ENCODE measurements at regions not wholly inside any gene's neighbourhood (a gene's known extent, or its start where the extent isn't known, plus 50 kb on each side); places are given as distances from the start of the nearest gene placed in this dataset.
A peak's percentile ranks its signal among the peaks of the same experiment; 100 is the strongest.

DNA sequence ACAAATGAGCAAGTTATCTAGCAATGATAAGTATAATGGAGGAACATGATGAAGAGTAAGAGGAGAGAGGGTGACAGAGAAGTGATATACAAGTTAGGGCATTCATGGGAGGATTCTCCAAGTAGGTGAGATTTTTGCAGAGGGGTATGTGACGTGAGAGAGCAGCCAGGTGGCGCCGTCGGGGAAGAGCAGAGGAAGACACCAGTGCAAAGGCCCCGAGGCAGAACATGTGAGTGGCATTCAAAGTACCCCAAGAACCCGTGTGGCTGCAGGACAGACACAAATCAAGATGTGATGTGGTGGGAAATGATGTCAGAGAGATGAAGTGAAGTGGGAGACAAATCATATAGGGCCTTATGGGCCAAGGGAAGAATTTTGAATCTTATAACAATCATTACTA lies 81.8 kb upstream of the GRM7 start:
- no peak for DNase-seq (ENCODE audit: low spot score)

DNA sequence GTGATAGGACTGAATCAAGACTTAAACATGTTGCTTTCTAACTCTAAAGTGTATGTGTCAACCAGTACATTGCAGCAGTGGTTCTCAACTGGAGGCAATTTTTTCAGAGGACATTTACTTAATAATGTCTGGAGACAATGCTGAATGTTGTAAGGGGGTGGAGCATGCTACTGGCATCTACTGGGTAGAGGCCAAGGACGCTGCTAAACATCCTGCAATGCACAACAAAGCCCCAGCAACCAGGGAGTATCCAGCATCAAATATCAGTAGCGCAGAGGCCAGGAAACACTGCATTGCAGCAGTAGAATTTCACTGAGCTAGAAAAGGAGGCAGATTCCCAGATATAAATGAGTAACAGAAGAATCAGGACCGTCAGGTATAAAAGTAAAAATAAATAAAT lies 79.8 kb upstream of the GRM7 start:
- no peak for DNase-seq (ENCODE audit: low spot score)

GRCh38 chr3:6785726-6786125 lies 75.2 kb upstream of the GRM7 start:
- no peak for DNase-seq (ENCODE audit: low spot score)

- DNase-seq (ENCODE audit: low spot score), result no peak
Measured at GRCh38 chr3:6791161-6791560, 69.8 kb upstream of the GRM7 start.

GRCh38 chr3:6799264-6799915 lies 61.5 kb upstream of the GRM7 start:
- DNase-seq (ENCODE audit: low spot score), result peak; percentile 18

- no peak for DNase-seq (ENCODE audit: low spot score)
Measured at GRCh38 chr3:6803619-6804018, 57.3 kb upstream of the GRM7 start.

DNA sequence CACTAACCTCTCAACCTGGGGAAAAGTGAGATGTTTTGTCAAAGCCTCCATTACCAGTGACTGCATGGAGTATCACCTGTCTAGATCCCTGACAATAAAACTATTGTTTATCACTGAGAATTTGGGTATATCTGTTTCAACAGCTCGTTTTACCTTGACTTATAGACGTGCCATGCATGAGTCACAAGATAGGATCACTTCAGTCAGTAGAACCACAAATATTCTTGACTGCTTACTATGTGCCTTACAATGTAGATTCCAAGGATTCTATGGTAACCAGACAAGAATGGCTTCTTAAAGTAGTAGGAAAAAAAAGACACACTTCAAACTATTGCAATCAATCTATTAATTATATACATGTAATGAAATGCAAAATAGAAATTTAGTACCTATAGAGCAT lies 55.7 kb upstream of the GRM7 start:
- DNase-seq (ENCODE audit: low spot score), result no peak

GRCh38 chr3:6806991-6807390 lies 53.9 kb upstream of the GRM7 start:
- DNase-seq (ENCODE audit: low spot score), result no peak

DNA sequence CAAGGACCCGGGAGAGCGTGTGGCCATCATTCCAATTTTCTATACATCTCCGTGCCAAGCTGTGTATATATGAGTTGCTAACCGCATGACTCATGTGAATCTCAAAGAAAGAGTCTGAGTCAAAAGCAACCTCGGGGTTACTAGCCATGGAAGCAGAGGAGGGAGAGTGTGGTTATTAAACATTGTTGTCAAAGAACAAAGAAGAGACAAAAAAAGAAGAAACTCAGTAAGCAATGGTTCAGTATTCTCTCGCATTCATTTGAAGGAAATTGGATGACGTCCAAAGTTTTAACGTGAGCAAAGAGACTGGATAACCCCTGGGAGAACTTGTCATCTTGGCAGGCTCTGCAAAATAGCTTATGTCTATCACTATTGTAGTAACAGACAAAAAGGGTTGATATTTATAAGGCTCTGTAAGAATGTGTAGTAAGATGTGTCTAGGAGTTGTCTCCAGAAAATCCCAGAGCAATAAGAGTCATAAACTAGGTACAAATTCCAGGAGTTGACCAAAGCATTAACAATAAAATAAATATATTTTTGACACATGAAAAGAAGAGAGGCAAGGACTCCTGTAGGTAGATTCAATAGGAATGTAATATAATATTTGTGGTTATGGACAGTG lies 52.8 kb upstream of the GRM7 start:
- DNase-seq (ENCODE audit: low spot score), result no peak

GRCh38 chr3:6809349-6809748 lies 51.6 kb upstream of the GRM7 start:
- no peak for DNase-seq (ENCODE audit: low spot score)
